ENCODE measurements at regions not wholly inside any gene's neighbourhood (a gene's known extent, or its start where the extent isn't known, plus 50 kb on each side); places are given as distances from the start of the nearest gene placed in this dataset.

DNA sequence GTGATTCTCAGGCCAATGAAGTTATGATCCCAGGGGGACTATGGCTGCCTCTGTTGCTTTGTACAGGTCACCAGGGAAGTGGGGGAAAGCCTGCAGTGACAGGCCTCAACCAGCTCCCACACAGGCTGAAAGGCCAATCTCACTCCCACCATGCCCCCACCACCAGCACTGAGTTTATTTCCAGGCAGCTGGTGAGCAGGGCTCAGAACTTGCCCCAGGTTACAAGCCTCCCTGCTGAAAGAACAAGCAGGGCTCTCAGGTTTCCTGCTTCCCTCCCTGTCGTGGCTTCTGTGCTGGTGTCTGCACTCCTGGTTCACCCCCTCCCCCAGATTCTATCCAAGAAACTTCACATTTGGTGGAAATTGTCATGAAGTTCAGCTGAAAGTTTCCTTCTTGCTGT is 260.3 kb downstream of the CCDC59 start:
- WGBS, 2 donors: 18 to 42% methylated on average over 1 of the region's 1 CpG
- no peaks in the 10 kb centered on the region for H3K27me3 ChIP-seq
- DNase-seq (ENCODE audit: low spot score in 2 of 2): no peak
- peaks cover 0 to 15% (median 5%) of the 10 kb centered on the region in 4 donors for H3K9me3 ChIP-seq
- H3K27ac ChIP-seq: no peak overlapping the region
- no peaks in the 10 kb centered on the region for H3K4me1 ChIP-seq
- H3K36me3 ChIP-seq: no peaks in the 10 kb centered on the region
- TF ChIP-seq, protein P1, sequence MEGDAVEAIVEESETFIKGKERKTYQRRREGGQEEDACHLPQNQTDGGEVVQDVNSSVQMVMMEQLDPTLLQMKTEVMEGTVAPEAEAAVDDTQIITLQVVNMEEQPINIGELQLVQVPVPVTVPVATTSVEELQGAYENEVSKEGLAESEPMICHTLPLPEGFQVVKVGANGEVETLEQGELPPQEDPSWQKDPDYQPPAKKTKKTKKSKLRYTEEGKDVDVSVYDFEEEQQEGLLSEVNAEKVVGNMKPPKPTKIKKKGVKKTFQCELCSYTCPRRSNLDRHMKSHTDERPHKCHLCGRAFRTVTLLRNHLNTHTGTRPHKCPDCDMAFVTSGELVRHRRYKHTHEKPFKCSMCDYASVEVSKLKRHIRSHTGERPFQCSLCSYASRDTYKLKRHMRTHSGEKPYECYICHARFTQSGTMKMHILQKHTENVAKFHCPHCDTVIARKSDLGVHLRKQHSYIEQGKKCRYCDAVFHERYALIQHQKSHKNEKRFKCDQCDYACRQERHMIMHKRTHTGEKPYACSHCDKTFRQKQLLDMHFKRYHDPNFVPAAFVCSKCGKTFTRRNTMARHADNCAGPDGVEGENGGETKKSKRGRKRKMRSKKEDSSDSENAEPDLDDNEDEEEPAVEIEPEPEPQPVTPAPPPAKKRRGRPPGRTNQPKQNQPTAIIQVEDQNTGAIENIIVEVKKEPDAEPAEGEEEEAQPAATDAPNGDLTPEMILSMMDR (IDR thresholded peaks at IDR 0.05): no peak
- TF ChIP-seq EP300 (IDR thresholded peaks at IDR 0.05) (no peak), POLR2A (IDR thresholded peaks at IDR 0.05) (no peak)
- H3K4me3 ChIP-seq: no peak overlapping the region

DNA sequence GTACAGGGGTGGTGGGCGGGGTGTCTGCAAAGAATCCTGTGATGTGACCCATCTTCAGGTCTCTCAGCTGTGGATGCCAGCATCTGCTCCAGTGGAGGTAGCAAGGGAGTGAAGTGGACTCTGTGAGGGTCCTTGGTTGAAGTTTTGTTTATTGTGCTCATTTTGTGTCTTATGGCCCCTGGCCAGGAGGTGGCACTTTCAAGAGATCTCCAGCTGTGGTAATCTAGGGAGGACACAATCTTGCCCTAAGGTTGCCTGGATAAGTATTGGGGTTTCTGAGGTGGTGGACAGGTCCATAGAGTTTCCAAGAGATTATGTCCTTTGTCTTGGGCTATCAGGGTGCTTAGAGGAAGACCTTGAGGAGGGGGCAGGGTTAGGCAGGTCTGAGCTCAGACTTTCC is 260.7 kb downstream of the CCDC59 start:
- no peaks in the 10 kb centered on the region for H3K27me3 ChIP-seq
- DNase-seq (ENCODE audit: low spot score in 2 of 2): no peak
- H3K27ac ChIP-seq: no peak overlapping the region
- H3K4me3 ChIP-seq: no peak overlapping the region
- no peaks in the 10 kb centered on the region for H3K36me3 ChIP-seq
- no peaks in the 10 kb centered on the region for H3K4me1 ChIP-seq
- WGBS, 2 donors: 67 to 71% methylated on average over 1 of the region's 1 CpG
- no peak for TF ChIP-seq EP300 (IDR thresholded peaks at IDR 0.05)
- peaks cover 0 to 13% (median 5%) of the 10 kb centered on the region in 4 donors for H3K9me3 ChIP-seq

DNA sequence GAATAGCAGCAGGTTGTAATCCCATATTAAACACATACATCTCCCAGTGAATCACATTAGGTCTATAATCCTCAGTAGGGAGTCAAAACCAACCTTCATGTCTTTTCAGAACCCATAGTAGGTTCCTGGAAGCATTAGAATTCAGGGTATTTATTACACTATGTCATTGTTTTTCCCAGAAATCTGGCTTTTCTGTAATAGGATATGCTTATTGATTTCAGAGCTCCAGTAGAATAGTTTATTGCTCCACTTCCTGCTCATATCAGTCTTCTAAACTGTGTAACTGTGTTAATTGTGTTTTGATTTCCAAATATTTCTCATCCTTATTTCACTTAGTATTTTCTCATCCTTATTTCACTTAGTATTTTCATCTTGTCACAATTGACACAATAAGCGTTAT is 268.0 kb downstream of the CCDC59 start:
- Histone ChIP-seq H3K9me3 (peaks cover 0 to 15% (median under 1%) of the 10 kb centered on the region in 4 donors), H3K4me1 (no peaks in the 10 kb centered on the region), H3K36me3 (no peaks in the 10 kb centered on the region), H3K4me3 (no peak overlapping the region), H3K27me3 (no peaks in the 10 kb centered on the region), H3K27ac (no peak overlapping the region)
- 96 to 97% methylated on average over 1 of the region's 1 CpG for WGBS, 2 donors
- DNase-seq (ENCODE audit: low spot score in 2 of 2): no peak
- TF ChIP-seq, protein P1 (IDR thresholded peaks at IDR 0.05): no peak
- TF ChIP-seq EP300 (IDR thresholded peaks at IDR 0.05) (no peak), POLR2A (IDR thresholded peaks at IDR 0.05) (no peak)

DNA sequence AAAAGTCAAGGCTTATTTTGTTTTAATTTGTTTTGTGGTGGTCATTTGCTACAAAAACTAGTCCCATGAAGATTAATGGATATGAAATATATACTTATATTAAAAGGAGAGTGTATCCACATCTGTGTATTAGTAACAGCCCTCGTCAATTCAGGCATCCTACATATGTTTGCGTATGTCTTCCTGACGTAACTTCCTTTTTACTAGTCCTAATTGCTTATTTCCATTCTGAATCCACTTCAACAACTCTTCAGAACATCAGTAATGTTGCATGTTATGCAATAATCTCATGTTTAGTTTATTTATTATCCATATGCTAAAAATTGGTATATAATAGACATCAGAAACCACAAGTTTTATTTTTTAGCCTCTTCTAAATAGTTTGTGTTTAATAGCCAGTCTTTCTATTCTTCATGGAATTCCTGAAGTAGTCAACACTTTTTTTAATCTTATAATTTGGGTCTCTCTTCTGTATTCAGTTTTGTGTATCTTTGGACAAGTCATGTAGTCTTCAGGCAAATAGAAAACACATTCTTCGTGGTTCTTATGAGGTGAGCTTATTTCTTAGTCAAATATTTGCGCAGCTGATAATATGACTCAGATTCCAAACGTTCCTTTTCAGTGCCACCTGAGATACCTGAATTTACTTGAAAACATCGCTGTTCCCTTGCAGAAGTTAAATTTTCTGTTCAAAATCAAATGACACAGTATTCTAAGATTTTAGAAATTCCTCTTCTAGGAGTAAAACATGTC is 268.6 kb downstream of the CCDC59 start:
- no peak overlapping the region for H3K27ac ChIP-seq
- TF ChIP-seq, protein P1 (IDR thresholded peaks at IDR 0.05): no peak
- no peak for TF ChIP-seq EP300 (IDR thresholded peaks at IDR 0.05)
- no peak for TF ChIP-seq POLR2A (IDR thresholded peaks at IDR 0.05)
- H3K9me3 ChIP-seq: peaks cover 0 to 19% (median 4%) of the 10 kb centered on the region in 4 donors
- H3K4me1 ChIP-seq: no peaks in the 10 kb centered on the region
- WGBS, 2 donors: 79 to 82% methylated on average over 7 of the region's 7 CpGs
- no peaks in the 10 kb centered on the region for H3K36me3 ChIP-seq
- H3K27me3 ChIP-seq: no peaks in the 10 kb centered on the region
- H3K4me3 ChIP-seq: no peak overlapping the region
- DNase-seq (ENCODE audit: low spot score in 2 of 2): no peak

DNA sequence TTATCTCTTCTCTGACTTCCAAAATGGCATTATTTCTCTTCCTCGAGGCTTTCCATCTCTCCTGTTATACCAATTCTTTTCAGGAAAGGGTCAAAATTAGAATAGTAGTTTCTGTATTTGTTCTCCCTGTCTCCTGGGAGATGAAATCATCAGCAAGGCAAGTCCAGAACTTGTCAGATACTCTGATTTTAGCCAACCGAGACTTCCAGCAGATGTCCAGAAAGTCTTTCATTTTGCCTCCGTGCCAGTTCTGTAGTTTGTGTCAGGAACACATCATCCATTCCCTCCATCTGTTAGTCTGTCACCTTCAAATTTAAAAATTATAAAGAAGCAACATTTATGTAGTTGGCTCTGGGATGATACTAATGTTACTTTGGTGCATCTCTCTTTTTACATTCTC is 275.7 kb downstream of the CCDC59 start:
- no peak for TF ChIP-seq EP300 (IDR thresholded peaks at IDR 0.05)
- TF ChIP-seq, protein P1 (IDR thresholded peaks at IDR 0.05): no peak
- TF ChIP-seq POLR2A (IDR thresholded peaks at IDR 0.05): no peak
- no peaks in the 10 kb centered on the region for H3K27me3 ChIP-seq
- no peaks in the 10 kb centered on the region for H3K36me3 ChIP-seq
- 71 to 73% methylated on average over 3 of the region's 3 CpGs for WGBS, 2 donors
- no peak overlapping the region for H3K4me3 ChIP-seq
- H3K9me3 ChIP-seq: peaks cover 0 to 10% (median 4%) of the 10 kb centered on the region in 4 donors
- no peak for DNase-seq (ENCODE audit: low spot score in 2 of 2)
- no peak overlapping the region for H3K27ac ChIP-seq
- H3K4me1 ChIP-seq: no peaks in the 10 kb centered on the region
